ENCODE measurements at regions not wholly inside any gene's neighbourhood (a gene's known extent, or its start where the extent isn't known, plus 50 kb on each side); places are given as distances from the start of the nearest gene placed in this dataset.

DNA sequence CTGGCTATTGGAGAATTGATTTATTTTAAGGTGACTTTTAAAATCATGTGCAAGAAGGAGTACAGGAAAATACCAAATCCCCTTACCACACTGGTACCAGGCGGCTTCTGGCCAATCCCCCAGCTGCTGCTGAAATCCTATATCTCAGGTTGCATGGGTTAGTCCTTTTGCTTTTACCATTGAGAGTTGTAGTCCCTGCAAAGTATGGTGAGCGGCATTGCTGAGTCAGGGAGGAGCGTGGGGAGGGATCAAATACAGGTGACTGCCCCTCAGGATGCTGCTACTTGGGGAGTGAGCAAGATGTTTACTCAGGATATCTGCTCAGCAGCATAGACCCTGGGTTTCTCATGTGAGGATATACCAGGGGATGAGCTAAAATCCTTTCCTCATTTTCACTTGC is 131.9 kb upstream of the STAC start:
- DNase-seq (ENCODE audit: low read depth in 4 of 4, low spot score in 2 of 4) = no peak

- no peak for DNase-seq (ENCODE audit: low read depth in 4 of 4, low spot score in 2 of 4)
Measured at GRCh38 chr3:36250191-36250590, 130.1 kb upstream of the STAC start.

- no peak for DNase-seq (ENCODE audit: low read depth in 4 of 4, low spot score in 2 of 4)
Measured at GRCh38 chr3:36257158-36257852, 123.0 kb upstream of the STAC start.

DNA sequence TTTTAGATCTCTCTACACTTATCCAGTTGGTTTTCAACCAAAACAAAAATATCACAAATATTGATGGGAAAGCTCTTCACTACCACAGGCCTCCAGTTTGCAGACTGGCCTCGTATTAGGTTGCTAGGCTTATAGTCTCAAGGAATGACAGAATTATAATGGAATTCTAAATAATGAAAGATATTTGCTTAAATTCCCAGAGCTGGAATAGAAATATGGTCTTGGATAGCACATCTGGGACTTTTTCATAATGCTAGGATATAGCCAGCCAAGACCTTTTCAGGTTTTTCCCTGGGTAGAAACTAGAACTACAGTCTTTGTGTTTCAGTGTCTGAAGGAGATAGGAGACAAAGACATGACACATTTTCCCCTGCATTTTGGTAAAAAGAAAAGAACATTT is 121.9 kb upstream of the STAC start:
- DNase-seq (ENCODE audit: low read depth in 4 of 4, low spot score in 2 of 4) = no peak

GRCh38 chr3:36259580-36259979 is 120.7 kb upstream of the STAC start:
- DNase-seq (ENCODE audit: low read depth in 4 of 4, low spot score in 2 of 4) = no peak

- no peak for DNase-seq (ENCODE audit: low read depth in 4 of 4, low spot score in 2 of 4)
Measured at GRCh38 chr3:36269274-36269673, 111.0 kb upstream of the STAC start.

GRCh38 chr3:36282766-36283165 is 97.5 kb upstream of the STAC start:
- DNase-seq (ENCODE audit: low read depth in 4 of 4, low spot score in 2 of 4) = no peak

DNA sequence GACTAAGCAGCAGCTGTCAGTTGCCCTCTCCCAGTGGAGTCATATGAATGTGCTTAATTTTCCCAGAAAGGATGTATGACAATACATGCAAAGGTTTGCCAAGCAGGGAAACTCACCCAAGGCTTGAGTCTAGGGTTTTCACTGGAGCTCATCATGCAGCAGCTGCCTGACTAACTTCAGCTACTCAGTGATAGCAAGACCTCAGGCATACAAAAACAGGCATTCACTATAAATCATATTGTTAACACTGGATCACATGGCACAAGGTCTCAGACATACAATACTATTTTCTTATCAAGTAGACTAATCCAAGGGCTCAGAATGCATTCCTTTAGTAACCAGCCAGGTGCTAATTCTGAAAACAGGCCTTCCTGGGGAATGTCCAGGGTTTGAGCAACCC is 85.0 kb upstream of the STAC start:
- DNase-seq (ENCODE audit: low read depth in 4 of 4, low spot score in 2 of 4) = no peak

DNA sequence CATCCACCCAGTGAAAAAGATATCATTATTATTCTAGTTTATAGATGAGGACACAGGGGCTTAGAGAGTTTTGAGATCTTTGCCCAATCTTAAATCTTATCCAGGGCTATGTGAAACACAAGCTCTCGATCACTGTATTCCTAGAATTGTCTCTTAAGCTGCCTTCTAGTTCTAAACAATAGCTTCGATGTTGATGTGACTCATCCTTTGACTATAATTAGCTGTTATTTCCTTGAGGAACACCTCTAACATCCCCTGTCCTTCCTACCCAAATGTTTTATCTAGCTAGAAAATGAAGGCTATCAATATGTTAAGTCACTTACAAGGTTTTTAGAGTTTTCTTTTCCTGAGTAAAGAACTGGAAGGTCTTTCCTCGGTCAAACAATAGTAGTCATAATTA is 83.1 kb upstream of the STAC start:
- no peak for DNase-seq (ENCODE audit: low read depth in 4 of 4, low spot score in 2 of 4)

- no peak for DNase-seq (ENCODE audit: low read depth in 4 of 4, low spot score in 2 of 4)
Measured at GRCh38 chr3:36298188-36298587, 82.1 kb upstream of the STAC start.

- no peak for DNase-seq (ENCODE audit: low read depth in 4 of 4, low spot score in 2 of 4)
Measured at GRCh38 chr3:36302158-36302509, 78.2 kb upstream of the STAC start.

DNA sequence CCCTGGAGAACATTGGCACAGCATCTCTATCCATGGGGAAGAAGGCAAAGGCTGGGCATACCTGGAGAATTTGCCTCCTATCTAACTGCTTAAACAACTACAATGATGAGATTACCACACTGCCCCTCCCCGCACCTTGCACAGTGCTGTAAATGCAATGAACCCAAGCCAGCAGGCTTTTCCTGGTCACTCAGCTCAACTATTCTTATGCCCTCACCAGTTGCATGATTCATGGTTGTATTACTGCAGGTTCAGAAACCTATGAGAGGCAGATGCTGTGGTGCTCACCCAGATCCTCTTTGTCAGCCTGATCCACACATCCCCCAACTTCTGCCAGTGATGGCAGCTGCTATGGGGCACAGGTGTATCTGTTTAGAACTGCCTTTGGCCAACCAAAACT is 77.7 kb upstream of the STAC start:
- DNase-seq (ENCODE audit: low read depth in 4 of 4, low spot score in 2 of 4) = no peak

DNA sequence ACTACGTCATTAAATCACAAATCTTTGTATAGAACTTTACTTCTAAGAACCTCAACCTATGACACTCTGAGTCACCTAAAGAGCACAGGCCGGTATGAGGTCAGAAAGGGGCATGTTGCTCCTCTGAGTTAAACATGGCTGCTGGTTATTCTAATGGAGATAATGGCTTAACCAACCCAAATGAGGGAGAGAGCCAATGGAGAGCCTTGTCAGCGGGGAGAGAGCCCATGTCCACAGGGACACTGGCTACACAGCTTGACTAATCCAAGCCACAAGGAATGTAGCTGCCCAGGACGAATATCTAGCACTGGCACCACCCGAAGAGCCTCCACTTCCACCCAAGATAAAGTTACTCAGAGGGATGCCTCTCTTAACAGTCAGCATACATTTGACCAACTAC is 77.0 kb upstream of the STAC start:
- DNase-seq (ENCODE audit: low read depth in 4 of 4, low spot score in 2 of 4) = no peak

- no peak for DNase-seq (ENCODE audit: low read depth in 4 of 4, low spot score in 2 of 4)
Measured at GRCh38 chr3:36305929-36306520, 74.3 kb upstream of the STAC start.

GRCh38 chr3:36309092-36309491 is 71.2 kb upstream of the STAC start:
- no peak for DNase-seq (ENCODE audit: low read depth in 4 of 4, low spot score in 2 of 4)

DNA sequence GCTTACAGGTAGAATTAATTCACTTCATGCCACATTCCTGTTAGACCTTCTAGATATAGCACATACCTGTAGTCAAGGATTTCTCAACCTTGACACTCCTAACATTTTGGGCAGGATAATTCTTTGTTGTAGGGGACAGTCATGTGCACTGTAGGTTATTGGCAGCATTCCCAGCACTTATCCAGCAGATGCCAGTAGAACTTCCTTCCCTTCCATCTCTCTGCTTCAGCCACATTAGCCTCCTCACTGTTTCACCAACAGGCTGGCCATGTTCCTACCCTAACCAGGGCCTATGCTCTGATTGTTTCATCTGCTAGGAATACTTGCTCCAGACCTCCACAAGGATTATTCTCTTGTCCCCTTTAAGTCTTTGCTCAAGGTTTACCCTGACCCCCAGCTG is 68.0 kb upstream of the STAC start:
- no peak for DNase-seq (ENCODE audit: low read depth in 4 of 4, low spot score in 2 of 4)

GRCh38 chr3:36317915-36318314 is 62.4 kb upstream of the STAC start:
- no peak for DNase-seq (ENCODE audit: low read depth in 4 of 4, low spot score in 2 of 4)

GRCh38 chr3:36318621-36319200 is 61.6 kb upstream of the STAC start:
- no peak for DNase-seq (ENCODE audit: low read depth in 4 of 4, low spot score in 2 of 4)

- no peak for DNase-seq (ENCODE audit: low read depth in 4 of 4, low spot score in 2 of 4)
Measured at GRCh38 chr3:36319680-36320079, 60.6 kb upstream of the STAC start.
